ENCODE measurements at regions not wholly inside any gene's neighbourhood (a gene's known extent, or its start where the extent isn't known, plus 50 kb on each side); places are given as distances from the start of the nearest gene placed in this dataset.

- no peak overlapping the region for H3K4me2 ChIP-seq (ENCODE audit: insufficient read depth, low read length, poor library complexity, severe bottlenecking)
- H3K27me3 ChIP-seq (ENCODE audit: control insufficient read depth in 3 of 3, insufficient read depth in 3 of 3, low read depth in 1 of 3, low read length in 3 of 3) = peaks cover 0 to 3% (median 0%) of the 10 kb centered on the region in 3 experiments
- no peak overlapping the region for H3K9ac ChIP-seq (ENCODE audit: low read depth, low read length, poor library complexity)
- H3K4me3 ChIP-seq (ENCODE audit: low read length in 2 of 2) = no peak overlapping the region
- H3K18ac ChIP-seq (ENCODE audit: low read length) = no peak overlapping the region
- no peak overlapping the region for H2AK5ac ChIP-seq (ENCODE audit: low read depth, low read length)
- no peak overlapping the region for H3K14ac ChIP-seq (ENCODE audit: low read length)
- no CpG with 5 or more reads among the region's 2 CpGs for WGBS, 2 donors (ENCODE audit: extremely low coverage in 2 of 2, insufficient read length in 2 of 2, insufficient replicate concordance in 1 of 2)
- no peaks in the 10 kb centered on the region for H3K79me1 ChIP-seq (ENCODE audit: low read depth, low read length)
- H4K8ac ChIP-seq (ENCODE audit: low read depth, low read length) = no peak overlapping the region
- H3K36me3 ChIP-seq (replicated peaks in 1 of 2; ENCODE audit: control insufficient read depth in 2 of 2, insufficient read depth in 2 of 2, low read length in 2 of 2) = no peaks in the 10 kb centered on the region
- no peak overlapping the region for H2BK12ac ChIP-seq (ENCODE audit: low read length)
- peaks cover 6 to 11% of the 10 kb centered on the region in 2 donors for H3K4me1 ChIP-seq (ENCODE audit: control insufficient read depth in 2 of 2, insufficient read depth in 1 of 2, low read depth in 1 of 2, low read length in 2 of 2)
- H2AFZ ChIP-seq (ENCODE audit: low read length) = no peak overlapping the region
- no peak overlapping the region for H4K91ac ChIP-seq (ENCODE audit: low read depth, low read length, poor library complexity)
- H3K9me3 ChIP-seq (replicated peaks in 1 of 2; ENCODE audit: control insufficient read depth in 2 of 2, insufficient read depth in 1 of 2, low read depth in 1 of 2, low read length in 2 of 2) = no peaks in the 10 kb centered on the region
- H3K27ac ChIP-seq (replicated peaks; ENCODE audit: low read length) = no peak overlapping the region
- no peak overlapping the region for H2BK120ac ChIP-seq (ENCODE audit: low read depth, low read length)
- DNase-seq (ENCODE audit: low spot score) = no peak
- no peak overlapping the region for H2BK15ac ChIP-seq (ENCODE audit: low read length)
- H3K23ac ChIP-seq (ENCODE audit: low read depth, low read length, poor library complexity) = no peak overlapping the region
- no peak overlapping the region for H3K4ac ChIP-seq (ENCODE audit: low read length)
- no peak overlapping the region for H2BK5ac ChIP-seq (ENCODE audit: low read length)
Observed at GRCh38 chr6:87785229-87785862, 83.3 kb upstream of the AKIRIN2 start.

GRCh38 chr6:87784690-87785089, 82.7 kb upstream of the AKIRIN2 start:
- no peaks in the 10 kb centered on the region for H3K36me3 ChIP-seq (replicated peaks in 1 of 2; ENCODE audit: control insufficient read depth in 2 of 2, insufficient read depth in 2 of 2, low read length in 2 of 2)
- no peak overlapping the region for H3K23ac ChIP-seq (ENCODE audit: low read depth, low read length, poor library complexity)
- H2BK12ac ChIP-seq (ENCODE audit: low read length) = no peak overlapping the region
- no peaks in the 10 kb centered on the region for H3K9me3 ChIP-seq (replicated peaks in 1 of 2; ENCODE audit: control insufficient read depth in 2 of 2, insufficient read depth in 1 of 2, low read depth in 1 of 2, low read length in 2 of 2)
- no peaks in the 10 kb centered on the region for H3K79me1 ChIP-seq (ENCODE audit: low read depth, low read length)
- no peak overlapping the region for H3K4me2 ChIP-seq (ENCODE audit: insufficient read depth, low read length, poor library complexity, severe bottlenecking)
- no peak overlapping the region for H3K4ac ChIP-seq (ENCODE audit: low read length)
- H4K8ac ChIP-seq (ENCODE audit: low read depth, low read length) = no peak overlapping the region
- no peak overlapping the region for H3K18ac ChIP-seq (ENCODE audit: low read length)
- no peak overlapping the region for H2BK120ac ChIP-seq (ENCODE audit: low read depth, low read length)
- H3K14ac ChIP-seq (ENCODE audit: low read length) = no peak overlapping the region
- no peak overlapping the region for H3K4me3 ChIP-seq (ENCODE audit: low read length in 2 of 2)
- H3K4me1 ChIP-seq (ENCODE audit: control insufficient read depth in 2 of 2, insufficient read depth in 1 of 2, low read depth in 1 of 2, low read length in 2 of 2) = peaks cover 6 to 11% of the 10 kb centered on the region in 2 donors
- no peak overlapping the region for H3K27ac ChIP-seq (replicated peaks; ENCODE audit: low read length)
- no peak overlapping the region for H2AK5ac ChIP-seq (ENCODE audit: low read depth, low read length)
- H3K27me3 ChIP-seq (ENCODE audit: control insufficient read depth in 3 of 3, insufficient read depth in 3 of 3, low read depth in 1 of 3, low read length in 3 of 3) = peaks cover 0 to 3% (median 0%) of the 10 kb centered on the region in 3 experiments
- no CpG with 5 or more reads among the region's 2 CpGs for WGBS, 2 donors (ENCODE audit: extremely low coverage in 2 of 2, insufficient read length in 2 of 2, insufficient replicate concordance in 1 of 2)
- no peak overlapping the region for H3K9ac ChIP-seq (ENCODE audit: low read depth, low read length, poor library complexity)
- no peak overlapping the region for H4K91ac ChIP-seq (ENCODE audit: low read depth, low read length, poor library complexity)
- no peak overlapping the region for H2BK5ac ChIP-seq (ENCODE audit: low read length)
- no peak overlapping the region for H2BK15ac ChIP-seq (ENCODE audit: low read length)
- no peak overlapping the region for H2AFZ ChIP-seq (ENCODE audit: low read length)
- DNase-seq (ENCODE audit: low spot score) = no peak

- no peak overlapping the region for H2BK15ac ChIP-seq (ENCODE audit: low read length)
- H3K23ac ChIP-seq (ENCODE audit: low read depth, low read length, poor library complexity) = no peak overlapping the region
- no peak overlapping the region for H3K9ac ChIP-seq (ENCODE audit: low read depth, low read length, poor library complexity)
- H3K4ac ChIP-seq (ENCODE audit: low read length) = no peak overlapping the region
- no peak overlapping the region for H3K27ac ChIP-seq (replicated peaks; ENCODE audit: low read length)
- DNase-seq (ENCODE audit: low spot score) = no peak
- H3K4me2 ChIP-seq (ENCODE audit: insufficient read depth, low read length, poor library complexity, severe bottlenecking) = no peak overlapping the region
- no peaks in the 10 kb centered on the region for H3K79me1 ChIP-seq (ENCODE audit: low read depth, low read length)
- peaks cover 2 to 4% of the 10 kb centered on the region in 2 donors for H3K4me1 ChIP-seq (ENCODE audit: control insufficient read depth in 2 of 2, insufficient read depth in 1 of 2, low read depth in 1 of 2, low read length in 2 of 2)
- no peak overlapping the region for H3K18ac ChIP-seq (ENCODE audit: low read length)
- H4K8ac ChIP-seq (ENCODE audit: low read depth, low read length) = no peak overlapping the region
- no peak overlapping the region for H2AK5ac ChIP-seq (ENCODE audit: low read depth, low read length)
- peaks cover 0 to 3% (median 0%) of the 10 kb centered on the region in 3 experiments for H3K27me3 ChIP-seq (ENCODE audit: control insufficient read depth in 3 of 3, insufficient read depth in 3 of 3, low read depth in 1 of 3, low read length in 3 of 3)
- no peak overlapping the region for H2BK12ac ChIP-seq (ENCODE audit: low read length)
- no peak overlapping the region for H2AFZ ChIP-seq (ENCODE audit: low read length)
- H2BK120ac ChIP-seq (ENCODE audit: low read depth, low read length) = no peak overlapping the region
- H2BK5ac ChIP-seq (ENCODE audit: low read length) = no peak overlapping the region
- no peak overlapping the region for H4K91ac ChIP-seq (ENCODE audit: low read depth, low read length, poor library complexity)
- H3K9me3 ChIP-seq (replicated peaks in 1 of 2; ENCODE audit: control insufficient read depth in 2 of 2, insufficient read depth in 1 of 2, low read depth in 1 of 2, low read length in 2 of 2) = no peaks in the 10 kb centered on the region
- no peak overlapping the region for H3K4me3 ChIP-seq (ENCODE audit: low read length in 2 of 2)
- H3K14ac ChIP-seq (ENCODE audit: low read length) = no peak overlapping the region
- no peaks in the 10 kb centered on the region for H3K36me3 ChIP-seq (replicated peaks in 1 of 2; ENCODE audit: control insufficient read depth in 2 of 2, insufficient read depth in 2 of 2, low read length in 2 of 2)
Observed at GRCh38 chr6:87784051-87784450, 82.0 kb upstream of the AKIRIN2 start.

GRCh38 chr6:87779542-87779941, 77.5 kb upstream of the AKIRIN2 start:
- Histone ChIP-seq H3K9me3 (replicated peaks in 1 of 2; ENCODE audit: control insufficient read depth in 2 of 2, insufficient read depth in 1 of 2, low read depth in 1 of 2, low read length in 2 of 2) (no peaks in the 10 kb centered on the region), H2BK15ac (ENCODE audit: low read length) (no peak overlapping the region), H3K36me3 (replicated peaks in 1 of 2; ENCODE audit: control insufficient read depth in 2 of 2, insufficient read depth in 2 of 2, low read length in 2 of 2) (no peaks in the 10 kb centered on the region), H4K8ac (ENCODE audit: low read depth, low read length) (no peak overlapping the region), H3K4me1 (ENCODE audit: control insufficient read depth in 2 of 2, insufficient read depth in 1 of 2, low read depth in 1 of 2, low read length in 2 of 2) (no peaks in the 10 kb centered on the region), H3K14ac (ENCODE audit: low read length) (no peak overlapping the region), H2AK5ac (ENCODE audit: low read depth, low read length) (no peak overlapping the region), H3K27ac (replicated peaks; ENCODE audit: low read length) (no peak overlapping the region), H4K91ac (ENCODE audit: low read depth, low read length, poor library complexity) (no peak overlapping the region), H3K23ac (ENCODE audit: low read depth, low read length, poor library complexity) (no peak overlapping the region), H3K4me3 (ENCODE audit: low read length in 2 of 2) (no peak overlapping the region), H2AFZ (ENCODE audit: low read length) (no peak overlapping the region), H2BK120ac (ENCODE audit: low read depth, low read length) (no peak overlapping the region), H3K79me1 (ENCODE audit: low read depth, low read length) (no peaks in the 10 kb centered on the region), H2BK12ac (ENCODE audit: low read length) (no peak overlapping the region), H2BK5ac (ENCODE audit: low read length) (no peak overlapping the region), H3K27me3 (ENCODE audit: control insufficient read depth in 3 of 3, insufficient read depth in 3 of 3, low read depth in 1 of 3, low read length in 3 of 3) (peaks cover 0 to 3% (median 0%) of the 10 kb centered on the region in 3 experiments), H3K4me2 (ENCODE audit: insufficient read depth, low read length, poor library complexity, severe bottlenecking) (no peak overlapping the region), H3K4ac (ENCODE audit: low read length) (no peak overlapping the region), H3K18ac (ENCODE audit: low read length) (no peak overlapping the region), H3K9ac (ENCODE audit: low read depth, low read length, poor library complexity) (no peak overlapping the region)
- no CpG with 5 or more reads among the region's 2 CpGs for WGBS, 2 donors (ENCODE audit: extremely low coverage in 2 of 2, insufficient read length in 2 of 2, insufficient replicate concordance in 1 of 2)
- no peak for DNase-seq (ENCODE audit: low spot score)

Data from neuronal stem cell (in vitro differentiated cells).